ENCODE measurements at regions not wholly inside any gene's neighbourhood (a gene's known extent, or its start where the extent isn't known, plus 50 kb on each side); places are given as distances from the start of the nearest gene placed in this dataset.
A peak's percentile ranks its signal among the peaks of the same experiment; 100 is the strongest.
"Not testable (repeated sequence)": the region's sequence is repeated elsewhere in the genome, so short reads cannot be mapped to it uniquely, and the experiment has no call there.

DNA sequence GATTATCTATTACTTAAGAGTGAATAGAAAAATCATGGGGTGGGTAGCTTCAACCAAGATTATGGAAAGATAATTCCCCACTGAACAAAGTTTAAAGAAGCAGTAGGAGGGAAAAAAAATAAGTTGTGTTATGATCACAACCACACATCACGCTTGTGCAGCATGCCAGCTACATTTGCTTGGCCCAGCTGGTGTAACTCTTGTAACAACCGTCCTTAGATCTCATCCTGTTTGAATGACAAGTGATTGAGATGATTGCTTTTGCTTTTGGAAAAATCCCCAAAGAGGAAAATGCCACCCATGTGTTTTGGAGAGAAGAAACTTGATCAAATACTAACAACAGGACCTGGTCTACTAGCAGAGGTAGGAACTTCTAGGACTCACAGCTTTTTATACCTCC lies 107.6 kb upstream of the KIF2A start:
- no peak for DNase-seq

GRCh38 chr5:62199792-62200716 lies 106.0 kb upstream of the KIF2A start:
- DNase-seq: no peak

- DNase-seq: no peak
Observed at GRCh38 chr5:62206150-62206829, 99.7 kb upstream of the KIF2A start.

DNA sequence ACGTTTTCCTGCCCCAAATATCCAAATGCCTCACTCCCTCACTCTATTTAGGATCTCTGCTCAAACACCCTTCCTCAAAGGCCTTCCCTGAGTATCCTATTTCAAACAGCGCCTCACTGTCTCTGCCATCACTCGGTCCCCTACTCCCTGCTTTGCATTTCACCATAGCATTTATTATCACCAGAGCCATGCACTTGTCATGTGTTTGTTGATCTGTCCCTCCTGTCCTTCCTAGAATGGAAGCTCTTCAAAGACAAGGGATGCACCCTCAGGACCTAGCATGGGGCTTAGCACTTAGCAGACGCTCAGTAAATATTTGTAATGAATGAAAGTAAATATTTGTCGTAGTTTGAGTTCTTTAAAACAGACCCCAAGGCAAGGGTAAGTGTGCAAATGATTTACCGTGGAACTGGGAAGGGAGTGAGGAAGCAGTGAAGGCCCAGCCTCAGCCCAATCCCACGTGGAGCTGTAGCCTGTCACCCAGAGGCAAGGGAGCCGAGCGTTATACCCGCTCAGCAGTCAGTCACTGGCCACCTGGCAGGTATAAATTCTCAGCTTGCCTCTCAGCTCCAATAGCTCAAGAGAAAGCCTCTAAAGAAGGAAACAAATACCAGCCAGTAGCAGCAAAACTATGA lies 97.7 kb upstream of the KIF2A start:
- peak; percentile 9 for DNase-seq

DNA sequence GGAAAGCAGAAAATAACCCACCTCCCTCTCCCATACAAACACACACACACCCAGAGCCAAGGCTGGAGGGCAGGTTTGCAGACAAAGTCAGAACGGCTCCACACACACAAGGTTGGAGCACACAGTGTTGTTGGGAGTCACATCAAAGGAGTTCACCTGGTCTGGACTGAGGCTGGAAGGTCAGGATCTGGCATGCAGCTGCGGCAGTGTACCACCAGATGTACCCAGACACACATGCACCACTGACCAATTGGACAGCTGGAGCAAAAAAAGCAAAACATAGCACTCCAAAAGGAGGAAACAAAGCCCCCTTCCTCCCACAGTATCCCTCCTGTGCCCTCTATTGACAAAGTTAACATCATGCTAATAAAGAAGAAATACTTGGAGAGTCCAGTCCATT lies 94.6 kb upstream of the KIF2A start:
- DNase-seq: no peak

DNA sequence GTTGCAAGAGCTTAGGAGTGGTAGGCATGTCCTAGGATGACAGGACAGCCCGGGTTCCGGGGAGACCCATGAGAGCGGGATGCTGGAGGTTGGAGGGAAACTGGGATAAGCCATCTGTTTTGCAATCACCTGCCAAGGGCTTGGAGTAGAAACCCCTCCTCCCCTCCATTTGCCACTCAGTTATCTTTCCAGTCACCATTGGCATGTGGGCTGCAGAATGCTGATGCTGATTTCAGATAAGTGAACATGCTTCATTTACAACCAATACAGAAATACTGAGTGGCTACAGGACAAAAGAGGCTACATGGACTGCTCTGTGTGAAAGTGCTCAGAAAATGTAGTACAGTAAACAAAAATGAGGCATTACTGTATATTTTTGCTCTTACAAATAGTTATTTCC lies 93.4 kb upstream of the KIF2A start:
- DNase-seq: no peak

DNA sequence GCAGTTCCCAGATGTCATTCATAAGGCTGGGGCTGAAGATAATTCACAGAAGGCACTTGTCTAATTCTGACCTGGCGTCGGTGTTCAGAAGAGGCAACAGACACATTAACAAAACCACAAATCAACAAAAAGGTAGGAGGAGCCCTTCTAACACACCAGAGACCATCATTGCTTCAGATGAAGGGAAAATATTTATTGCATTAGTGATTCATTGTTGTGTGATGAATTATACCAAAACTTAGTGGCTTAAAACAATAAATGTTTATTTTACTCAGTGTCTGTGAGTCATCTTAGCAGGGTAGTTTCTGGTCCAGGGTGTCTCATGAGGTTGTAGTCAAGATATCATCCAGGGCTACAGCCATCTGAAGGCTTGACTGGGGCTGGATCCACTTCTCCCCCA lies 91.3 kb upstream of the KIF2A start:
- DNase-seq: no peak

GRCh38 chr5:62216603-62217002 lies 89.4 kb upstream of the KIF2A start:
- DNase-seq: not testable (repeated sequence)

DNA sequence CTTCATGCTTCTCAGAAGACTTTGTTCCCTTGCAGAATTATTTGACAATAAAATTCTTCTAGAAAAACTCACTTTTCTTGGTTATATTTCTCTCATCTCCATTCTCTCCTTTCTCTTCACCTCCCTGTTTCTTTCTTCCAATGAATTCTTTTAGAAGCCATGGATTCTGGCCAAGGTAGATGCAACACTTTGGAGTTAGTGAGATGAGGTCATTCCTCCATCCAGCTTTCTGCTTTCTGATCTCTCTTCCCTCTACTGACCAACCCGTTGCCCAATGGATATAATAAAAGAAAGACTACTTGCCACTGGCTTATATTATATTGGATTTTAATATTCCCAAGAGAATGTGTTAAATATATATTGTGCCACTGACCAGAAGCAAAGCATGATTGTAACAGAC lies 88.9 kb upstream of the KIF2A start:
- DNase-seq: not testable (repeated sequence)

GRCh38 chr5:62218860-62219259 lies 87.1 kb upstream of the KIF2A start:
- DNase-seq: not testable (repeated sequence)

GRCh38 chr5:62221881-62222280 lies 84.1 kb upstream of the KIF2A start:
- DNase-seq: not testable (repeated sequence)

- not testable (repeated sequence) for DNase-seq
Observed at GRCh38 chr5:62222305-62222704, 83.7 kb upstream of the KIF2A start.

DNA sequence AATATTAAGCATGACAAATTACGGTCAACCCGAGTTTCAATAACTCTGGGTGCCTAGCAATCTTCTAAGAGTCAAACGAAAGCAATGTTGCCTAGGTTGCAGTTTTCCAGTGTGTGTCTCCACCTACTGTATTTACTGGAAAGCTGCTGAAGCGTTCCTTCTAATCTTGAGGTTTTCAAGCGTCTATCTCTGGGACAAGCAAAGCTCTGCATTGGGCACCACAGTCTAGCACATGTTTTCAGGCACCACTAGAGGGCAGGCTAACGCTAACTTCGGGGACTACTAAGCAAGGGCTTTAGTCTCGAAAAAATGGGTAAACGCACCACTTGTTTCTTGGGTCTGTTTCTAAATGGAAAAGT lies 82.7 kb upstream of the KIF2A start:
- not testable (repeated sequence) for DNase-seq

DNA sequence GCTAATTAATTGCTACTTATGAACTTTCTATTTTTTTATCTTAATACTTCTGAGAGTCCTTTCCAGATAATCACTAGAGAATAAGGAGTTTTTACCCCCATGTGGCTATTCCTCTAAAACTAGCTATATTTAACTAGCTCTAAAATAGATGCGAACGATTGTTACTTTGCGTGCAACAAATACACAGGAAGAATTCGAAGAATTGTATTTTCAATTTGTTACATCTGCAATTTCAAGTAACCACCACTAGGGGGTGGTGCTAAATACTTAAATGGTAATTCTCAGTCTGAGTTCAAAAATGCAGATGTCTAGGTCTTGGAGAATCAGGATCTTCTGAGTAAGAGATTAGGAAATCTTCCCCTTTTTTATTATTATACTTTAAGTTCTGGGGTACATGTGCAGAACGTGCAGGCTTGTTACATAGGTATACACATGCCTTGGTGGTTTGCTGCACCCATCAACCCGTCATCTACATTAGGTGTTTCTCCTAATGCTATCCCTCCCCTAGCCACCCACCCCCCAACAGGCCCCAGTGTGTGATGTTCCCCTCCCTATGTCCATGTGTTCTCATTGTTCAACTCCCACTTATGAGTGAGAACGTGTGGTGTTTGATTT lies 80.9 kb upstream of the KIF2A start:
- not testable (repeated sequence) for DNase-seq

DNA sequence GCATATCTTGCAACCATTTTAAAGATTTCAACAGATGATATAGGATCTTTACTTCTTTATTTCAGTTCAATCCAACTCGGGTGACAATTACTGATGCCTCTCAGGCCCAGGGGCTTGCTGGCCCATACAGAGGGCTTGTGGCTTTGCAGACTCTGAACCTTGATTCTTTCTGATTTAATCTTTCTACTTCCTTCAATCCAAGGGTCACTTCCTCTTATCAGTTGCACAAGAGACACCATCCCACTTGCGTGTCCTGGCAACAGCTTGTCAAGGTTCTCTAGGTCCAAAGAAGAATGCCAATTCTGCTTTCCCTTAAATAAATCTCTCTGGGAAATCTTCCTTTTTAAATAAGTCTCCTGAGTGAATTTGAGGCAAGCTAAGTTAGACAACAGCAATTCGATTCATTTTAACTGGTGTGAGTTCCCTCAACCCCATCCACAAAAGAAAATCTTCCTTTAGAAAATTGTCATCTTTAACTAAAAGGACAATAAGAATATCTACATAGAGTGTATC lies 75.1 kb upstream of the KIF2A start:
- not testable (repeated sequence) for DNase-seq

DNA sequence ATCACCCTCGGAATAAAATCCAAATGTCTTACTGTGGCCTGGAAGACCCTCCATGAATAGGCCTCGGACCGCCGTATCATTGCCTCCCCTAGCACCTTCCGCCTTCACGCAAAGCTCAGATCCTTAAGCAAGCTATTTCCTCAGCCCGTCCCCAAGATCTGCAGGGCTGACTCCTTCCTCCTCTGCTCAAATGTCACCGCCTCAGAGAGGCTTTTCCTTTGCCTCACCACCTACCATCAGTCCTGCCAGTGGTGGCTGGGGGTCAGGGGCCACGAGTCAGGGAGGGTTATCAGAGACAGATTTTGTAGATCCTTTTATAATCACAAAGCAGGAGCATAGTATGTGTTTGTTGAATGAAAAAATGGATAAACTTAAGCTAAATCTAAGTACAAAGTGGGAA lies 74.4 kb upstream of the KIF2A start:
- no peak for DNase-seq

DNA sequence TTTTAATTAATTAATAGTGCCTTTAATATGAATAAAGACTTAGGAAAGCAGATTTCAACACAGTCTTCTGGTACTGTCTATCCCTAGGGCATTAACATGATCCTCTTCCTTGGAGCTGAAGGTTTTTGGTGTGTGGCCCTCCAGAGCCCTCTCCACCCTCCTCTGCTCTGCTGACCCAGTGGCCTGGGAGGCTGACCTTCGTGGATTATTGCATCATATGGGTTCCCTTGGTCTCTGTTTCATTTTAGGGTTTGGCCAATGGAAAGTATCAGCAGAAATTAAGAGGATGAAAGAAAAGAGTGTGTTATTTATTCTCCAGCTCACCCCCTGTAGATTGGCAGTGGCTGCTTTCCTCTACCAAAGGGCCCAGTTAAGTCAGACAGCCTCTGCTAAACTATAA lies 73.8 kb upstream of the KIF2A start:
- DNase-seq: not testable (repeated sequence)

DNA sequence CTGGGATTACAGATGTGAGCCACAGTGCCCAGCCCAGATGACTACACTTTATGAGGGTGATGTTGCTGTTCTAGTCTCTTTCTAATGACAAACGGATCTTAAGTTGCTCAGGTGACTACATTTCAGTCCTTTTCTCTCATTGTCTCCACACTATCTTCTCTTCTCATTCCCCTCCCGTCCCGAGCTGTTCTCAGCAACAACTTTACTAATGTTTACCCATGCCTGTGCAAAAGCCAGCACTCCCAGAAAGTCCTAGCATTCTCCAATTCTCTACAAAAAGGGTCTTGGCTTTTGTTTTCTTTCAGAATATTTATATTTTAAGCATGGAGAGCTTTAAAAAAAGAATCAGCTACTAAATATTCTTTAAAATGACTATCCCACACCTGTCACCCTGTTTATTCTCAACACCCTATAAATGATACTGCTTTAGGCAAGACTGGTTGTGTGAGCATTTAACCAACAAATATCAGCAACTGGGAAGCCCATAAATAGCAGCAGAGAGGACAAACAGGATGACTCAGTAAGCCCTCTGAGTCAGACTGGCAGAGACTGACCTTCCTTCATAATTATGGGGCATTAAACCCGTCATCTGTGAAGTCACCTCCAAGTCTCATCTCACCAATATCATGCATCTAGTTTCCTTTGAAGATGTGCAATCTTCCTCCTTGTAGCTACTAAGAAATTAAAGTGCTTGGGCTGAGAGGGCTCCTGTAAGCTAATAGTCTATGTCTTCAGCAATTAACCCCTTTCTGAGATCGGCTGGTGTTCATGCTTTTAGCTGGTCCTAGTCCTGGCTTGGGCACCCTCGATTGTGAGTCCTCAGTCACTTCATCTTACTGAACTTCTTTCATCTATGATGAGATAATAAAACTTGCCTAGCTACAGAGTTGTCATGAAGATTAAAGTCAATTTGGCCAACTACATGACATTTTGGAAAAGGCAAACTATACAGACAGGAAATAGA lies 72.6 kb upstream of the KIF2A start:
- DNase-seq: not testable (repeated sequence)

DNA sequence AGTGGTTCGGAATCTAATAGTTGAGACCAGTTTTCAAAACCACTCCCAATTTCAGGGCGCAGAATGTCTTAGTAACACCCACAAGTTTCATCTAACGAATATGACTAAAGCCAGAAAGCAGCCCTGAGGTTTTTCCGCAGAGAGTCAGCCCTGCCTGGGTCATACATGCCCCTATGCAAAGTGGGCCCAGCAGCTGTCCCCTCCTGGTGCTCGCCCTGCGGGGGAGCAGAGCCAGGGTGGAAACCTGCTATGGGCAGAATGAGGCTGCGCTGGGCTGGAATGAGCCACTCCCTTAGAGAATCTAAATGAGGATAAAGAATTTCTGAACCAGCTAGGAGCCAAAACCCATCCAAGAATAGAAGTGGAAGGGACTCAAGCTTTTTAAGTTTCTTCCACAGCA lies 69.4 kb upstream of the KIF2A start:
- DNase-seq: not testable (repeated sequence)

DNA sequence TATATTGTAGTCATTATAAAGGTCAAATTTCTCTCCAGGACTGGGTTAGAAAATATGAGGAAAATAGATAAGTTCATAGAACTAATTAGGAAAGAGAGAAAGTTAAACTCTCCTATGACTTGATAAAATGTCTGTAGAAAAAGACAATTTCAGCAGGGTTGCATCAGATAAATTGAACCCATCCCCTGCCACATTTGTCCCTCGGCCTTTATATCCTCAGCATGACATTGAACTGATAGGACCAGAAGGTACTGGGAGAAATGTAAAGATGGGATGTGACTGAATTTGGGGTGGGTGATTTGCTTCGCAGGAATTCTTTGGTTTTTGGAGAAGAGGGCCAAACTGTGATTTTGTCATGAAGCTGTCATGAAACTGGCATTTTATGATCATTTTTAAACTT lies 68.1 kb upstream of the KIF2A start:
- DNase-seq: not testable (repeated sequence)

DNA sequence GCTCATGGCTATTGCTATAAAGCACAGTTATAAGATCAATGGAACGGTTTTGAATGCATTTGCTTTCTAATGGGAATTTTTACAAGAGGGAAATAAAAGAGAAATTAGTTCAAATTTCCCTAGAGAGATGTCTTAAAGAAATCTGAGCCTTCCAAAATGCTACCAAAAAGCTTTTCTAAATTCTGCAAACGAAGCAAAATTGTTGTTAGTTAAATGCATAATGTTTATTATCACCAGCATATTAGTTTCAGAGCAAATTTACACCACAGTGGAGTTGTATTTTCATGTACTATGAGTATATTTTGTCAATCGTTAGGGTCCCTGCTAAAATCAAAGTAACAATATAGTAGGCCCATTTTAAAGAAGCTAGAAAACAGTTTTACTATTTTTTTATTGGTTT lies 67.4 kb upstream of the KIF2A start:
- not testable (repeated sequence) for DNase-seq

- not testable (repeated sequence) for DNase-seq
Observed at GRCh38 chr5:62240494-62240893, 65.5 kb upstream of the KIF2A start.
